HepG2 (cell line): ENCODE measurements at regions not wholly inside any gene's neighbourhood (a gene's known extent, or its start where the extent isn't known, plus 50 kb on each side); places are given as distances from the start of the nearest gene placed in this dataset.

Experiments used
- ATAC-seq: fragments of 200-7000 bp; cut with Tn5 transposase; 3 replicates; pipeline ENCODE4 v1.9.1; 2020; ENCODE audit warnings: mild to moderate bottlenecking, moderate library complexity
- BruUV-seq: library from RNA; stranded (reverse); fragments of 400-500 nt; replicated peaks from 2 replicates; lab custom pipeline; 2021; lab: Mats Ljungman, UMichigan
- CTCF ChIA-PET: fragments of 300-600 bp; formaldehyde crosslinking; extraction: SDS; loops from one replicate; lab custom pipeline; 2021; ENCODE audit warnings: low total read pairs, inconsistent platforms, low intra/inter-chr PET ratio; lab: Yijun Ruan, JAX
- POLR2A ChIA-PET: fragments of 350-600 bp; sonication (Branson Sonifier 250); formaldehyde crosslinking; loops from one replicate; lab custom pipeline; 2020; ENCODE audit warnings: antibody characterized with exemption, inconsistent platforms; lab: Yijun Ruan, JAX
- DNase-seq: peaks from one replicate; pipeline ENCODE4 v3.0.0-alpha.2; 2015; ENCODE audit warnings: low spot score
- FAIRE-seq: peaks from 3 replicates; lab custom pipeline; 2011; peaks lifted over from hg19 to GRCh38; lab: Jason Lieb, UNC
- H2AFZ ChIP-seq: one replicate; pipeline ENCODE4 v1.6.1; 2011; ENCODE audit warnings: low read length, inconsistent platforms
- H3K27ac ChIP-seq: fragments of 300-600 bp; 3 replicates; pipeline ENCODE4 v1.8.0; 2011; ENCODE audit warnings: mixed run types, mild to moderate bottlenecking, mixed read lengths, low read length, inconsistent platforms; ENCODE audit not compliant: insufficient read depth; ENCODE audit errors: extremely low read length
- H3K27me3 ChIP-seq, 2 experiments: fragments of 200-600 bp in 1 of 2; 2 replicates in 1 of 2; 3 replicates in 1 of 2; pipeline versions ENCODE4 v1.6.0 to v1.8.0; 2011; ENCODE audit warnings: low read length in 2 of 2, mild to moderate bottlenecking in 2 of 2, moderate library complexity in 2 of 2, inconsistent platforms in 1 of 2; ENCODE audit not compliant: insufficient read depth in 2 of 2, control insufficient read depth in 1 of 2
- H3K36me3 ChIP-seq, 2 experiments: fragments of 200-600 bp in 1 of 2; replicated peaks in 1 of 2; 2 replicates in 1 of 2; 3 replicates in 1 of 2; pipeline versions ENCODE4 v1.5.1 to v1.8.0; 2011; ENCODE audit warnings: low read length in 2 of 2, inconsistent platforms in 1 of 2; ENCODE audit not compliant: insufficient read depth in 2 of 2, control insufficient read depth in 1 of 2
- H3K4me1 ChIP-seq: 2 replicates; pipeline ENCODE4 v1.5.1; 2012; ENCODE audit warnings: low read length, inconsistent platforms; ENCODE audit not compliant: insufficient read depth
- H3K4me2 ChIP-seq: 2 replicates; pipeline ENCODE4 v1.6.0; 2011; ENCODE audit warnings: low read depth, low read length, inconsistent platforms
- H3K4me3 ChIP-seq, 3 experiments: fragments of 200-600 bp in 1 of 3; sonication (generic), shearing (Covaris generic) in 1 of 3; replicated peaks in 1 of 3; 2 replicates each; pipeline ENCODE4 v1.5.1; 2011 to 2016; ENCODE audit warnings: low read length in 3 of 3, inconsistent platforms in 2 of 3, low read depth in 2 of 3, mild to moderate bottlenecking in 2 of 3, control low read depth in 1 of 3, mixed read lengths in 1 of 3; ENCODE audit not compliant: insufficient read depth in 1 of 3
- H3K79me2 ChIP-seq: one replicate; pipeline ENCODE4 v1.6.1; 2011; ENCODE audit warnings: low read length, inconsistent platforms; ENCODE audit not compliant: insufficient read depth
- H3K9ac ChIP-seq: 2 replicates; pipeline ENCODE4 v1.6.0; 2011; ENCODE audit warnings: mild to moderate bottlenecking, low read depth, low read length, inconsistent platforms; ENCODE audit not compliant: insufficient read depth
- H3K9me3 ChIP-seq: 2 replicates; pipeline ENCODE4 v1.5.1; 2012; ENCODE audit warnings: mild to moderate bottlenecking, low read length
- H4K20me1 ChIP-seq: 2 replicates; pipeline ENCODE4 v1.6.0; 2011; ENCODE audit warnings: inconsistent platforms, mild to moderate bottlenecking, low read length, moderate library complexity; ENCODE audit not compliant: insufficient read depth
- CBX1 ChIP-seq: IDR thresholded peaks from one replicate; pipeline ENCODE4 v1.6.1; 2016; ENCODE audit warnings: antibody characterized with exemption, low read depth
- FOXM1 ChIP-seq: sonication (generic); formaldehyde crosslinking; IDR thresholded peaks from 2 replicates; pipeline ENCODE4 v1.5.0; 2020; ENCODE audit warnings: missing genetic modification reagents
- HDAC2 ChIP-seq: sonication (generic); formaldehyde crosslinking; IDR thresholded peaks from 2 replicates; pipeline ENCODE4 v1.4.0; 2020; ENCODE audit warnings: missing genetic modification reagents
- PAX8 ChIP-seq: sonication (generic); formaldehyde crosslinking; IDR thresholded peaks from 2 replicates; pipeline ENCODE4 v1.8.0; 2022; ENCODE audit warnings: mild to moderate bottlenecking, missing genetic modification reagents, borderline replicate concordance
- RAD21 ChIP-seq: fragments of 450-650 bp; formaldehyde crosslinking; IDR thresholded peaks from 2 replicates; pipeline ENCODE4 v1.5.0; 2020; ENCODE audit warnings: mild to moderate bottlenecking
- SALL1 ChIP-seq: sonication (generic); formaldehyde crosslinking; IDR thresholded peaks from 2 replicates; pipeline ENCODE4 v1.8.0; 2022; ENCODE audit warnings: mild to moderate bottlenecking, missing genetic modification reagents
- THYN1 ChIP-seq: sonication (generic); formaldehyde crosslinking; IDR thresholded peaks from 2 replicates; pipeline ENCODE4 v1.8.1; 2023; ENCODE audit warnings: low read depth, mild to moderate bottlenecking, moderate library complexity, missing genetic modification reagents, borderline replicate concordance
- ZNF460 ChIP-seq: sonication (generic); formaldehyde crosslinking; IDR thresholded peaks from 2 replicates; pipeline ENCODE4 v1.5.1; 2020; ENCODE audit warnings: missing genetic modification reagents, mild to moderate bottlenecking, borderline replicate concordance
- ZNF747 ChIP-seq: sonication (generic); formaldehyde crosslinking; IDR thresholded peaks from 2 replicates; pipeline ENCODE4 v1.8.1; 2023; ENCODE audit warnings: missing genetic modification reagents, mild to moderate bottlenecking, borderline replicate concordance
- ZNF775 ChIP-seq: sonication (generic); formaldehyde crosslinking; IDR thresholded peaks from 2 replicates; pipeline ENCODE4 v1.4.0; 2020; ENCODE audit warnings: missing genetic modification reagents, mild to moderate bottlenecking, moderate library complexity, borderline replicate concordance
- WGBS: methylation state at CpG from one replicate; pipeline ENCODE4 v1.1.6; 2017; ENCODE audit warnings: low lambda C conversion rate; 5-methylcytosine and 5-hydroxymethylcytosine counted together
- in situ Hi-C: cut with HindIII; loops from 2 replicates; pipeline ENCODE4 v1.10.0; 2017; ENCODE audit warnings: low pct_unique_long_range_greater_than_20kb; ENCODE audit not compliant: extremely low pct_ligation_motif_present
- intact Hi-C: fragments of 100-400 bp; cut with micrococcal nuclease; formaldehyde crosslinking; loops from one replicate; pipeline ENCODE4 v1.10.0; 2022; ENCODE audit not compliant: unreplicated experiment
- TF ChIP-seq, protein P1 (sequence below): sonication (generic); formaldehyde crosslinking; IDR thresholded peaks from 2 replicates; pipeline ENCODE4 v1.4.0; 2020; ENCODE audit warnings: missing genetic modification reagents; ENCODE audit errors: not compliant biosample characterization
- TF ChIP-seq, protein P2 (sequence below): sonication (generic); formaldehyde crosslinking; IDR thresholded peaks from 2 replicates; pipeline ENCODE4 v1.4.0; 2020; ENCODE audit warnings: low read depth, missing genetic modification reagents
- TF ChIP-seq, protein P3 (sequence below): sonication (generic); formaldehyde crosslinking; IDR thresholded peaks from 2 replicates; pipeline ENCODE4 v1.8.0; 2022; ENCODE audit warnings: low read depth, missing genetic modification reagents
- TF ChIP-seq, protein P4 (sequence below): sonication (generic); formaldehyde crosslinking; IDR thresholded peaks from 2 replicates; pipeline ENCODE4 v1.5.0; 2020; ENCODE audit warnings: mild to moderate bottlenecking, missing genetic modification reagents
- TF ChIP-seq, protein P5 (sequence below), 2 experiments: sonication (generic) in 1 of 2; formaldehyde crosslinking in 1 of 2; IDR thresholded peaks; 2 replicates each; pipeline versions ENCODE4 v1.4.0 to v1.6.1; 2018 to 2020; ENCODE audit warnings: missing genetic modification reagents in 2 of 2, borderline replicate concordance in 1 of 2, low read depth in 1 of 2, mild to moderate bottlenecking in 1 of 2, missing biosample characterization in 1 of 2

DNA sequence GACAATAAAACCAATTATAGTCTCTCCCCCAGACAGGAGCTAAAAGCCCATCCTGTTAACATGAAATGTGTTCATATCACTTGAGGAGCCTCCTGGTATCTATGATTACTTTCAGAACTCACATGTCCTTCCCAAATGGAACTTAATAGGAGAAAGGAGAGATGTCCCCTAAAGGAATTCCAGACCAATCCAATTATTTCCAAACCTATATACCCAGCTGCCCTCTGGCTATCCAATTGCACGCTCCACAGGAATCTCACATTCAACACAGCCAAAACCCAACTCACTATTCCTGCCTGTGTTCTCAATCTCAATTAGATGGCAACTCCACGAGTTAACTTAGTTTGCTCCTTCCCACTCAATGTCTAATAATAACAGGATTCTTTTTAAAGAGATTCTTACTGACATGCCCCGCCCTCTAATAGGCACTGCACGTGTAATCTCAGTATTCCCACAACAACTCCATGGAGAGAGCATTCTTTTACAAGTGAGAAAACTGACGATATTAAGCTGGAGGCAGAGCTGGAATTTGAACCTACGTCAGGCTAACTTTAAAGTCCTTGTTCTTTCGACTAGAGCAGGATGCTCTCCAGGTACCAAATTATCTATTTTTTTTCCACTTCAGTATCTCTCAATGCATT, 59.1 kb upstream of the SEC16B start:
- no peak overlapping the region for H2AFZ ChIP-seq
- FAIRE-seq, result no peak
- CTCF ChIA-PET, result no interaction called here
- BruUV-seq, result no TSS peak
- no peak overlapping the region for H3K9ac ChIP-seq
- H3K27ac ChIP-seq, result no peak overlapping the region
- in situ Hi-C loops, result no loop called here
- intact Hi-C loops, result no loop called here
- no peak overlapping the region for H3K4me2 ChIP-seq
- H3K27me3 ChIP-seq, result no peaks in the 10 kb centered on the region
- 74% methylated on average over 7 of the region's 7 CpGs for WGBS
- no peaks in the 10 kb centered on the region for H3K9me3 ChIP-seq
- DNase-seq, result no peak
- no peaks in the 10 kb centered on the region for H3K36me3 ChIP-seq
- POLR2A ChIA-PET, result interaction anchor here (2.0 kb wide), 1 partner anchor 59 kb away, joined by 6 read pairs; the partner anchor contains the start of gene SEC16B
- H3K4me3 ChIP-seq, result no peak overlapping the region
- H3K79me2 ChIP-seq, result no peaks in the 10 kb centered on the region
- peaks cover 42% of the 10 kb centered on the region for H3K4me1 ChIP-seq
- ATAC-seq, result no peak
- H4K20me1 ChIP-seq, result no peaks in the 10 kb centered on the region
- TF ChIP-seq, protein P1, sequence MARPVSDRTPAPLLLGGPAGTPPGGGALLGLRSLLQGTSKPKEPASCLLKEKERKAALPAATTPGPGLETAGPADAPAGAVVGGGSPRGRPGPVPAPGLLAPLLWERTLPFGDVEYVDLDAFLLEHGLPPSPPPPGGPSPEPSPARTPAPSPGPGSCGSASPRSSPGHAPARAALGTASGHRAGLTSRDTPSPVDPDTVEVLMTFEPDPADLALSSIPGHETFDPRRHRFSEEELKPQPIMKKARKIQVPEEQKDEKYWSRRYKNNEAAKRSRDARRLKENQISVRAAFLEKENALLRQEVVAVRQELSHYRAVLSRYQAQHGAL (CRISPR knock-in tag), result no peak
- TF ChIP-seq, protein P2, sequence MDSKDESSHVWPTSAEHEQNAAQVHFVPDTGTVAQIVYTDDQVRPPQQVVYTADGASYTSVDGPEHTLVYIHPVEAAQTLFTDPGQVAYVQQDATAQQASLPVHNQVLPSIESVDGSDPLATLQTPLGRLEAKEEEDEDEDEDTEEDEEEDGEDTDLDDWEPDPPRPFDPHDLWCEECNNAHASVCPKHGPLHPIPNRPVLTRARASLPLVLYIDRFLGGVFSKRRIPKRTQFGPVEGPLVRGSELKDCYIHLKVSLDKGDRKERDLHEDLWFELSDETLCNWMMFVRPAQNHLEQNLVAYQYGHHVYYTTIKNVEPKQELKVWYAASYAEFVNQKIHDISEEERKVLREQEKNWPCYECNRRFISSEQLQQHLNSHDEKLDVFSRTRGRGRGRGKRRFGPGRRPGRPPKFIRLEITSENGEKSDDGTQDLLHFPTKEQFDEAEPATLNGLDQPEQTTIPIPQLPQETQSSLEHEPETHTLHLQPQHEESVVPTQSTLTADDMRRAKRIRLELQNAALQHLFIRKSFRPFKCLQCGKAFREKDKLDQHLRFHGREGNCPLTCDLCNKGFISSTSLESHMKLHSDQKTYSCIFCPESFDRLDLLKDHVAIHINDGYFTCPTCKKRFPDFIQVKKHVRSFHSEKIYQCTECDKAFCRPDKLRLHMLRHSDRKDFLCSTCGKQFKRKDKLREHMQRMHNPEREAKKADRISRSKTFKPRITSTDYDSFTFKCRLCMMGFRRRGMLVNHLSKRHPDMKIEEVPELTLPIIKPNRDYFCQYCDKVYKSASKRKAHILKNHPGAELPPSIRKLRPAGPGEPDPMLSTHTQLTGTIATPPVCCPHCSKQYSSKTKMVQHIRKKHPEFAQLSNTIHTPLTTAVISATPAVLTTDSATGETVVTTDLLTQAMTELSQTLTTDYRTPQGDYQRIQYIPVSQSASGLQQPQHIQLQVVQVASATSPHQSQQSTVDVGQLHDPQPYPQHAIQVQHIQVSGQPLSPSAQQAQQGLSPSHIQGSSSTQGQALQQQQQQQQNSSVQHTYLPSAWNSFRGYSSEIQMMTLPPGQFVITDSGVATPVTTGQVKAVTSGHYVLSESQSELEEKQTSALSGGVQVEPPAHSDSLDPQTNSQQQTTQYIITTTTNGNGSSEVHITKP, result no peak
- TF ChIP-seq, protein P3, sequence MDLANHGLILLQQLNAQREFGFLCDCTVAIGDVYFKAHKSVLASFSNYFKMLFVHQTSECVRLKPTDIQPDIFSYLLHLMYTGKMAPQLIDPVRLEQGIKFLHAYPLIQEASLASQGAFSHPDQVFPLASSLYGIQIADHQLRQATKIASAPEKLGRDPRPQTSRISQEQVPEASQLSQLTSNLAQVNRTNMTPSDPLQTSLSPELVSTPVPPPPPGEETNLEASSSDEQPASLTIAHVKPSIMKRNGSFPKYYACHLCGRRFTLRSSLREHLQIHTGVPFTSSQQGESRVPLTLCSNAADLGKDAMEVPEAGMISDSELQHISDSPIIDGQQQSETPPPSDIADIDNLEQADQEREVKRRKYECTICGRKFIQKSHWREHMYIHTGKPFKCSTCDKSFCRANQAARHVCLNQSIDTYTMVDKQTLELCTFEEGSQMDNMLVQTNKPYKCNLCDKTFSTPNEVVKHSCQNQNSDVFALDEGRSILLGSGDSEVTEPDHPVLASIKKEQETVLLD, result no peak
- TF ChIP-seq HDAC2 (CRISPR knock-in tag) (no peak), SALL1 (no peak), PAX8 (CRISPR knock-in tag) (no peak), ZNF460 (no peak), CBX1 (no peak), RAD21 (CRISPR knock-in tag) (no peak), FOXM1 (no peak), THYN1 (no peak), ZNF747 (CRISPR knock-in tag) (no peak), ZNF775 (CRISPR knock-in tag) (no peak)
- TF ChIP-seq, protein P4, sequence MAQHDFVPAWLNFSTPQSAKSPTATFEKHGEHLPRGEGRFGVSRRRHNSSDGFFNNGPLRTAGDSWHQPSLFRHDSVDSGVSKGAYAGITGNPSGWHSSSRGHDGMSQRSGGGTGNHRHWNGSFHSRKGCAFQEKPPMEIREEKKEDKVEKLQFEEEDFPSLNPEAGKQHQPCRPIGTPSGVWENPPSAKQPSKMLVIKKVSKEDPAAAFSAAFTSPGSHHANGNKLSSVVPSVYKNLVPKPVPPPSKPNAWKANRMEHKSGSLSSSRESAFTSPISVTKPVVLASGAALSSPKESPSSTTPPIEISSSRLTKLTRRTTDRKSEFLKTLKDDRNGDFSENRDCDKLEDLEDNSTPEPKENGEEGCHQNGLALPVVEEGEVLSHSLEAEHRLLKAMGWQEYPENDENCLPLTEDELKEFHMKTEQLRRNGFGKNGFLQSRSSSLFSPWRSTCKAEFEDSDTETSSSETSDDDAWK (CRISPR knock-in tag), result no peak
- TF ChIP-seq, protein P5, sequence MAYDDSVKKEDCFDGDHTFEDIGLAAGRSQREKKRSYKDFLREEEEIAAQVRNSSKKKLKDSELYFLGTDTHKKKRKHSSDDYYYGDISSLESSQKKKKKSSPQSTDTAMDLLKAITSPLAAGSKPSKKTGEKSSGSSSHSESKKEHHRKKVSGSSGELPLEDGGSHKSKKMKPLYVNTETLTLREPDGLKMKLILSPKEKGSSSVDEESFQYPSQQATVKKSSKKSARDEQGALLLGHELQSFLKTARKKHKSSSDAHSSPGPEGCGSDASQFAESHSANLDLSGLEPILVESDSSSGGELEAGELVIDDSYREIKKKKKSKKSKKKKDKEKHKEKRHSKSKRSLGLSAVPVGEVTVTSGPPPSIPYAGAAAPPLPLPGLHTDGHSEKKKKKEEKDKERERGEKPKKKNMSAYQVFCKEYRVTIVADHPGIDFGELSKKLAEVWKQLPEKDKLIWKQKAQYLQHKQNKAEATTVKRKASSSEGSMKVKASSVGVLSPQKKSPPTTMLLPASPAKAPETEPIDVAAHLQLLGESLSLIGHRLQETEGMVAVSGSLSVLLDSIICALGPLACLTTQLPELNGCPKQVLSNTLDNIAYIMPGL (CRISPR knock-in tag; IDR thresholded peaks at IDR 0.05; ENCODE audit: borderline replicate concordance in 1 of 2, low read depth in 1 of 2), result no peak
